22Rv1 (cell line): ENCODE measurements at regions not wholly inside any gene's neighbourhood (a gene's known extent, or its start where the extent isn't known, plus 50 kb on each side); places are given as distances from the start of the nearest gene placed in this dataset.

ENCODE experiments used
- CTCF ChIP-seq: fragments of 450-650 bp; IDR thresholded peaks from 2 replicates; pipeline ENCODE4 v1.5.1; 2017; ENCODE audit warnings: mild to moderate bottlenecking
- ZFX ChIP-seq: fragments of 450-650 bp; IDR thresholded peaks from 2 replicates; pipeline ENCODE4 v1.6.1; 2017; ENCODE audit warnings: antibody characterized with exemption, borderline replicate concordance

GRCh38 chr14:29403091-29403490 lies 524.6 kb downstream of the PRKD1 start:
- TF ChIP-seq CTCF = no peak
- no peak for TF ChIP-seq ZFX
